PFSK-1 (cell line): ENCODE measurements at regions not wholly inside any gene's neighbourhood (a gene's known extent, or its start where the extent isn't known, plus 50 kb on each side); places are given as distances from the start of the nearest gene placed in this dataset.

Source experiments
- POLR2AphosphoS5 ChIP-seq: IDR thresholded peaks from 2 replicates; pipeline ENCODE4 v1.6.1; 2012; ENCODE audit warnings: low read depth, mild to moderate bottlenecking, control low read depth, low read length, moderate library complexity
- SIN3A ChIP-seq: IDR thresholded peaks from 2 replicates; pipeline ENCODE4 v1.6.1; 2012; ENCODE audit warnings: mild to moderate bottlenecking, low read length, moderate library complexity, borderline replicate concordance; ENCODE audit not compliant: insufficient read depth
- TAF1 ChIP-seq: IDR thresholded peaks from 2 replicates; pipeline ENCODE4 v1.6.1; 2012; ENCODE audit warnings: low read length, control low read depth, borderline replicate concordance; ENCODE audit not compliant: insufficient read depth
- TF ChIP-seq, protein P1 (sequence below), 2 experiments: IDR thresholded peaks; 2 replicates each; pipeline versions ENCODE4 v1.6.1 to v1.8.0; 2011 to 2012; ENCODE audit warnings: low read depth in 2 of 2, low read length in 2 of 2, control low read depth in 1 of 2, inconsistent platforms in 1 of 2, mild to moderate bottlenecking in 1 of 2, moderate library complexity in 1 of 2; ENCODE audit not compliant: insufficient read depth in 1 of 2

GRCh38 chr1:232109391-232109790, 482.8 kb downstream of the DISC1 start:
- TF ChIP-seq SIN3A (no peak), POLR2AphosphoS5 (no peak), TAF1 (no peak)
- TF ChIP-seq, protein P1, sequence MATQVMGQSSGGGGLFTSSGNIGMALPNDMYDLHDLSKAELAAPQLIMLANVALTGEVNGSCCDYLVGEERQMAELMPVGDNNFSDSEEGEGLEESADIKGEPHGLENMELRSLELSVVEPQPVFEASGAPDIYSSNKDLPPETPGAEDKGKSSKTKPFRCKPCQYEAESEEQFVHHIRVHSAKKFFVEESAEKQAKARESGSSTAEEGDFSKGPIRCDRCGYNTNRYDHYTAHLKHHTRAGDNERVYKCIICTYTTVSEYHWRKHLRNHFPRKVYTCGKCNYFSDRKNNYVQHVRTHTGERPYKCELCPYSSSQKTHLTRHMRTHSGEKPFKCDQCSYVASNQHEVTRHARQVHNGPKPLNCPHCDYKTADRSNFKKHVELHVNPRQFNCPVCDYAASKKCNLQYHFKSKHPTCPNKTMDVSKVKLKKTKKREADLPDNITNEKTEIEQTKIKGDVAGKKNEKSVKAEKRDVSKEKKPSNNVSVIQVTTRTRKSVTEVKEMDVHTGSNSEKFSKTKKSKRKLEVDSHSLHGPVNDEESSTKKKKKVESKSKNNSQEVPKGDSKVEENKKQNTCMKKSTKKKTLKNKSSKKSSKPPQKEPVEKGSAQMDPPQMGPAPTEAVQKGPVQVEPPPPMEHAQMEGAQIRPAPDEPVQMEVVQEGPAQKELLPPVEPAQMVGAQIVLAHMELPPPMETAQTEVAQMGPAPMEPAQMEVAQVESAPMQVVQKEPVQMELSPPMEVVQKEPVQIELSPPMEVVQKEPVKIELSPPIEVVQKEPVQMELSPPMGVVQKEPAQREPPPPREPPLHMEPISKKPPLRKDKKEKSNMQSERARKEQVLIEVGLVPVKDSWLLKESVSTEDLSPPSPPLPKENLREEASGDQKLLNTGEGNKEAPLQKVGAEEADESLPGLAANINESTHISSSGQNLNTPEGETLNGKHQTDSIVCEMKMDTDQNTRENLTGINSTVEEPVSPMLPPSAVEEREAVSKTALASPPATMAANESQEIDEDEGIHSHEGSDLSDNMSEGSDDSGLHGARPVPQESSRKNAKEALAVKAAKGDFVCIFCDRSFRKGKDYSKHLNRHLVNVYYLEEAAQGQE (IDR thresholded peaks at IDR 0.05; ENCODE audit: insufficient read depth in 1 of 2, low read depth in 2 of 2, low read length in 2 of 2) = no peak
